OCI-LY3 (cell line): ENCODE measurements at regions not wholly inside any gene's neighbourhood (a gene's known extent, or its start where the extent isn't known, plus 50 kb on each side); places are given as distances from the start of the nearest gene placed in this dataset.

Source experiments
- EZH2phosphoT487 ChIP-seq: fragments of 200-600 bp; shearing (Covaris generic); IDR thresholded peaks from 2 replicates; pipeline ENCODE4 v1.6.1; 2018; ENCODE audit warnings: antibody characterized with exemption, mixed run types, low read depth
- TF ChIP-seq, protein P1 (sequence below): fragments of 200-600, 300-600 bp; sonication (generic); IDR thresholded peaks from 2 replicates; pipeline ENCODE4 v1.5.1; 2014; ENCODE audit warnings: antibody characterized with exemption, low read length, low read depth

DNA sequence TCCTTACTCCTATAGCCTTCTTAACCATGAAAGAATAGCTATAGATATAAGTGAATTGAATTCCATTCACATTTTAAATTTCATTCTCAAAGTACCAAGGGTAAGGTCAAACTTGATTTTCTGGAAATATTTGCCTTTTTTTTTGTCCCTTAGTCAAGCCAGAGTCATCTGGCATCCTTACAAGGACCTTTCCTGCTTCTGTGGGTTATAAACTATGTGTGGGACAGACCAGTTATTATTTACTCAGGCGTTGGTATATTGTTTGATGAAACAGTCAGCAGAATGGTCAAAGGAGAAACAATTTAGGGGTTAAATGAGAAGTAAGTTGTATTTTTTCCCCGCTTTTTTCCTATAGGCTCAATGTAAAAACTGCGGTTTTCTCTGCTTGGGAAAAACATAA is 1103.2 kb upstream of the ZEB2 start:
- TF ChIP-seq, protein P1, sequence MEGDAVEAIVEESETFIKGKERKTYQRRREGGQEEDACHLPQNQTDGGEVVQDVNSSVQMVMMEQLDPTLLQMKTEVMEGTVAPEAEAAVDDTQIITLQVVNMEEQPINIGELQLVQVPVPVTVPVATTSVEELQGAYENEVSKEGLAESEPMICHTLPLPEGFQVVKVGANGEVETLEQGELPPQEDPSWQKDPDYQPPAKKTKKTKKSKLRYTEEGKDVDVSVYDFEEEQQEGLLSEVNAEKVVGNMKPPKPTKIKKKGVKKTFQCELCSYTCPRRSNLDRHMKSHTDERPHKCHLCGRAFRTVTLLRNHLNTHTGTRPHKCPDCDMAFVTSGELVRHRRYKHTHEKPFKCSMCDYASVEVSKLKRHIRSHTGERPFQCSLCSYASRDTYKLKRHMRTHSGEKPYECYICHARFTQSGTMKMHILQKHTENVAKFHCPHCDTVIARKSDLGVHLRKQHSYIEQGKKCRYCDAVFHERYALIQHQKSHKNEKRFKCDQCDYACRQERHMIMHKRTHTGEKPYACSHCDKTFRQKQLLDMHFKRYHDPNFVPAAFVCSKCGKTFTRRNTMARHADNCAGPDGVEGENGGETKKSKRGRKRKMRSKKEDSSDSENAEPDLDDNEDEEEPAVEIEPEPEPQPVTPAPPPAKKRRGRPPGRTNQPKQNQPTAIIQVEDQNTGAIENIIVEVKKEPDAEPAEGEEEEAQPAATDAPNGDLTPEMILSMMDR: no peak
- no peak for TF ChIP-seq EZH2phosphoT487
